Glomerular endothelial cell (primary cell): ENCODE measurements at regions not wholly inside any gene's neighbourhood (a gene's known extent, or its start where the extent isn't known, plus 50 kb on each side); places are given as distances from the start of the nearest gene placed in this dataset.
"Not testable (repeated sequence)": the region's sequence is repeated elsewhere in the genome, so short reads cannot be mapped to it uniquely, and the experiment has no call there.

Experiments
- DNase-seq: peaks from one replicate; pipeline ENCODE4 v3.0.0-alpha.2; 2011; ENCODE audit warnings: low read depth, low spot score; ENCODE audit errors: extremely low read depth

DNA sequence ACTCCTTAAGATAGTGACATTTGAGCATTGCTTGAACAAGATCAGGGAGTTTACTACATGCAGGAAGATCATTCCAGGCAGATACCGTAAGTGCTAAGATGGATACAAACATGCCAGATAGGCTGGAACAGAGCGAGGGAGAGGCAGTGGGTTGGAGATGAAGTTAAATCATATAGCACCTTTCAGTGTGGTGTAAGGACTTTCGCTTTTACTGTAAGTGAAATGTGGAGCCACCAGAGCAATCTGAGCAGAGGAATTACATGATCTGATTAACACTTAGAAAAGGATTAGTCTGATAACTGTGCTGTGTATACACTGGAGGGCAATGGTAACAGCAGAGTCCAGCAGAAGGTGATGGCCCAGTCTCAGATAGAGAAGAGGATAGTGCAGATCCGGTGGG, 163.0 kb upstream of the SSTR1 start:
- DNase-seq, result no peak

DNA sequence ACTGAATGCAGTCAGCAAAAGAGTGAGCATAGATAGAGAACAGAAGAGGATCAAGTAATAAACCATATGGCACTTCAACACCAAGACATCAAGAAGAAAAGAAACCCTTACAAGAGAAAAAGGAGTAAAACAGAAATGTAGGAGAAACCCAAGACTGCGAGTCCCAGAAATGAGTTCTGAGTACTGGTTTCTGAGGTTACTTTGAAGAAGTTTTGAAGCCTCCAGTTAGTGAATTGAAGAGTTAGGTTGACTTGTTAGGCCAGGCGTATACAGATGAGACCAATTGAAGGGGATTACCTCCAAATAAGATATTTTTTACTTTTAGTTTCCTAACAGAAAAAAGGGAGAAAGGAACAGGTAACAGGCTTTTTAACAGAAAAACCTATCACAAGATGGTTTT, 162.2 kb upstream of the SSTR1 start:
- no peak for DNase-seq

DNA sequence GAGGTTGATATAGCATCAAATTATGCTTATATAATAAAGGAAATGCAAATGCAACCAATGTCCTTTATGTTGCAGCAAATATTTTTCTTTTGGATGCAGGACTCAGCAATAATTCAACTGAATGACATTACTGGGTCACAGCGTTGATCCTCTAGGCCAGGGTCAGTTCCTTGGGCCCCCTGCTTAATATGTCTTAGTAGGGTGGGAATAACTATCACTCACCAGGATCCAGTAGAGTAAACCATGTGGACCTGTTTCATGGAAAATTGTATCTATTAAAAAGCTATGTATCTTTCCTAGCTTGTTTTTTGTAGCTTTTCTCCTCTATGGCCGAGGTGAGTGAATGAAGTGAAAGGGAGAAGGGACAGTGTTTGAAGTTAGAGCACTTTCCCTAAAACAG, 161.5 kb upstream of the SSTR1 start:
- DNase-seq, result no peak

DNA sequence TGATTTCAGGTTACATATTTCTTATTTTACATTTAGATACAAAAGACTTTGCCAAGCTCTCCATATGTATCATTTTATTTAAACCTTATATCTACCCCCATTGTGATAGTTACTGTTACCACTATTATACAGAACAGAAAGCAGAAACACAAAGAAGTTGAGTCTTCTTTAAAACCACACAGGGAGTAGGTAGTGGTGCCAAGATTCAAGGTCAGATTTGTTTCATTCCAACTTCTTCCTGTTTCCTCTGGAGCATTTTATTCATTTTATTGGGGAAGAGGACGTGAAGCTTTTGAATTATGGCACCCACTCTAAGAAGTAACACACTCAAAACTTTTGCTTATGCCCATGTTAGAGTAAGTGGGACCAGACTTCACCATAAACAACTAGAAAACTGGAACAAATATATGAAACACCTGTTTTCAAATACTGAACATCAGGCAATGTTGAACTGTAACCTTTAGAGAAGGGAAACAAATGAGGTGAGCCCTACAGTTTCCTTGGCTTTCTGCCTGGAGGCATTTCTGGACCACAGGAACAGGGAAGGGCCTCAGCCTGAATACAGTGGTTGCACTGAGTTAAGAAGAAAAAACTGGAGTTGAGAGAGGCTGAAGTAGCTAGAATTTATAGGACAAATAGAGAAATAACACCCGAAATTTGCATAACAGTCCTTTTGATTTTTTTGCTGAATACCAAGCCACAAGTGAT, 160.4 kb upstream of the SSTR1 start:
- no peak for DNase-seq

DNA sequence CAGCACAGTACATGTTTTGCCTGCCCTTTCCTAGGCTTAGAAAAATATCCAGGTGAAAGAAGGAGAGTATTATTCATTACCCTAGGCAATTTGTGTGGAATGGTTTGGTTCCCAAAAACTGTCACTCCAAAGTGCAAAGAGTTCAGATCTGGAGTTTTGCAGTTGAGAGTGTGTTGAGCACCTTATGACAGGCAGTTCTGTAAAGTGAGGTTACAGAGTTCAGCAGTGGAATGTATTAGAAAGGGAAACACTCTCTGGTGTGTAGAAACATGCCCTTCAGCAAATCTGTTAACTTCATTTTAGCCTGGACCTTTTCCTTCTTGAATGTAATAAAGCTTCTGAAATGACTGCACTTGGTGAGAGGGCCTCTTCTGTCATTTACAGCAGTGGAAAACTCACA, 154.0 kb upstream of the SSTR1 start:
- DNase-seq, result no peak

DNA sequence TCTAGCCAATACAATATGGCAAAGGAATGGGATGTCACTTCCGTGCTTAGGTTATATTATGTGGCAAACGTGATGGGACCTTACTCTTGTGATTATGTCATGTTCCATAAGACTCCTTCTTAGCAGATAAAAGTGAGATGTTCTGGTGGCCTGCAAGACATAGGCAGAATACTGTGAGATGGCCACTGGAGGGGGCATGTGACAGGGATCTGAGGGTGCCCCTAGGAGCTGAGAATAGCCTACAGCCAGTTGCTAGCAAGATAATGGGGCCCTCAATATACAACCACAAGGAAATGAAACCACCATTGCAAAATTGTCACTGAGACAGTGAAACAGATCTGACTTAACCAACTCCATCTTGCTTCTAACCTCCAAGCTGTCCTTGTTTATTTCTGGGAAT, 151.4 kb upstream of the SSTR1 start:
- no peak for DNase-seq

DNA sequence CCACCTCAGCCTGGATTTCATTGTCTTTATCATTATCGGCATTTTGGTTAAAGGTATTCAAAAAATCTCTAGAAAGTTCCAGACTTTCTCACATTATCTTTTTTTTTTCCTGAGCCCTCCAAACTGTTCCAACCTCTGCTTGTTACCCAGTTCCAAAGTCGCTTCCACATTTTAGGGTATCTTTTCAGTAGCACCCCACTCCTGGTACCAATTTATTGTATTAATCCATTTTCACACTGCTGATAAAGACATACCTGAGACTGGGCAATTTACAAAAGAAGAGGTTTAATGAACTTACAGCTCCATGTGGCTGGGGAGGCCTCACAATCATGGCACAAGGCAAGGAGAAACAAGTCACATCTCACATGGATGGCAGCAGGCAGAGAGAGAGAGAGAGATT, 145.5 kb upstream of the SSTR1 start:
- DNase-seq, result not testable (repeated sequence)

DNA sequence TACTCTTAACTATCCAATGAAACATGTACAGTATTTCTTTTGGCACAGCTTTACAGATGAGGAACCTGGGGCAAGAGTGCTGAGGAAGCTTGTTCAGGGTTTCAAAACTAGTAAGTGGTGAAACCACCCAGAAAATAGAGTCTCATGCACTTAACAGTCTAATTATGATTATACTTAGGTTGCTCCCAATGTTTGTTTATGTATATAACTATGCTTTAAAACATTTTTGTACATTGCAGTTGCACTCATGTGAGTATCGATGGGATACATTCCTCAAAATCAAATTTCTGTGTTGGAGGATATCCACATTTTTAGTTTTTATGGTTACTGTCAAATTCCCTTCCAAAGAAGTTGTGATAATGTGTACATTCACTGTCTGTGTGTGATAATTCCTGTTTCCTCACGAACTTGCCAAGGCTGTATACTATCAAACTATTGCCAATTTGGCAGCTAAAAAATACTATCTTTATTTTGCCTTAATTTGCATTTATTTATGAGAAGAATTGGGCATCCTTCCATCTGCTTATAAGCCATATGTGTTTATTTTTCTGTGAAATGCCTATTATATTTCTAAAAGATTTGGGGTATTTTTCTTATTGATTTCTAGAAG, 143.9 kb upstream of the SSTR1 start:
- DNase-seq, result no peak

DNA sequence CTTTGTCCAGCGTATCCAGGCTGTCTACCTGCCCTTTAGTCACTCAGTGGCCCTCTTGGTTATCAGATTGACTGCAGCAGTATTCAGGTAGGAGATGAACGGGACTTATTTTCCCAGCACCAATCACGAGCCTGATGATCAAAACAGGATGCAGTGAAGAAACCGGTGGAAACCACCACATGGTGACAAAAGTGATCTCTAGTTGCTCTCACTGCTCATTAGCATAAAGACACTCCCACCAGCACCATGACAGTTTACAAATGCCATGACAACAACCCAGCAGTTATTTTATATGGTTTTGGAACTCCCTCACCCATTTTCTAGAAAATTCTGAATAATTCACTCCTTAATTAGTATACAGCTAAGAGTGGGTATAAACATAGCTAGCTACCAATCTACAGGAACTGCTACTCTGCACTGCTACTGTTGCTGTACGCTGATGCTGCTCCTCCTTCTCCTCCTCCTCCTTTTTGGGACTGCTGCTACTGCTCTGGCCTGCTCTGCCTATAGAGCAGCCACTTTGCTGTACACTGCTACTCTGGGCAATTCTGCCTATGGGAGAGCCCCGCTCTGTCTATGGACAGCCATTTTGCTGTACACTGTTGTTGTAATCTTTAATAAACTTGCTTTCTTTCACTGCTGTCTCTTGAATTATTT, 142.5 kb upstream of the SSTR1 start:
- no peak for DNase-seq

DNA sequence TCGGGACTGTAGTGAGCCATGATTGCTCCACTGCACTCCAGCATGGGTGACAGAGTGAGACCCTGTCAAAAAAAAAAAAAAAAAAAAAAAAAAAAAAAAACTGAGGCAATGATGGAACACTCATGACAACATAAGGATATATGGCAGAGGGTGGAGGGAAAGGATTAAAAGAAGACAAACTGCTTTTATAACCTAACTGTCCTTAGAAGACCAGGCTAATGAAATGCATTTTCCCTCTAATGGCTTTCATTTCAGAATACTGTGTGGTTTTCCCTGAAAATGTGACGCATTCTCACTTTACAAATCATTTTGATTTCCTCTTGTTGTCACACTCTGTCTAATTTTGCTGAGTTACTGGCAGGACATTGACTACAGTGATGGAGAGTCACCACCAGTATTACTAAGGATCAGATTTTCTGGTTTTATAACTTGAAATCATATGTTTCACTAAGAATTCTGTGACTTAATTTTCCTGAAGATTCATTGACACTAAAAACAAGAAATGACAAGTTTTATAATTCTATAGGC, 137.6 kb upstream of the SSTR1 start:
- DNase-seq, result no peak

DNA sequence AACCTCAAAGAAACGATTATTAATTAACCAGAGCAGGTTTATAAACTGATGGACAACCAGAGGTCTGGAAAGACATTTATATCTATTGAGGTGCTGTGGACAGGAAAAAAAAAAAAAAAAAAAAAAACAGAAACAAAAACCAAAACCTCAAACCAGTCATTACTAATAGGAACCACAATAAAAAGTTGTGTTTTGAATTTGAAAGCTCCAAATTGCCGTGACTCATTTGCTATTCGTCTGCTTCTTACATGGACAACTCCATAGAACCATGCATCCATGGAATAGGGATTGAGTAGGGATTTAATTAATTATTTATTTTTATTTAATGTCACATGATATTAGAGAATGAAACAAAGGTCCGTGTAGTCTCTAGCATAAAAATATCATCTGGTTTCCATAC, 134.1 kb upstream of the SSTR1 start:
- no peak for DNase-seq

DNA sequence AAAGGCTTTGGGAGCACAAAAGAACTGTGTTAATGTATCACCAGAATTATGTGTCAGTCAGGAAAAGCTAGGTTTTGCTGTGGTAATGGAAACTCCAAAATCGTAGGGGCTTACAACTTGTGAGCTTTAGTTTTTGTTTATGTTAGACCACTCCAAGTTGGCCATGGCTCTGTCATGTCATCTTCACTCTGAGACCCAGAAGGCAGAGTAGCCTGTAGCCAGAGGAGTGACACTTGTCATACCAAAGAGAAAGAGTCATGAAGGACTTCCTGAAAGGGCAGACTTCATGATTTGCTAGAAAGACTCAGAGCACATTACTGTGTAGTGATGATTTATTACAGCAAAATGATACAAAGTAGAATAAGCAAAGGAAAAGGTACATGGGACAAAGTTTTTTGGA, 133.6 kb upstream of the SSTR1 start:
- DNase-seq, result no peak

DNA sequence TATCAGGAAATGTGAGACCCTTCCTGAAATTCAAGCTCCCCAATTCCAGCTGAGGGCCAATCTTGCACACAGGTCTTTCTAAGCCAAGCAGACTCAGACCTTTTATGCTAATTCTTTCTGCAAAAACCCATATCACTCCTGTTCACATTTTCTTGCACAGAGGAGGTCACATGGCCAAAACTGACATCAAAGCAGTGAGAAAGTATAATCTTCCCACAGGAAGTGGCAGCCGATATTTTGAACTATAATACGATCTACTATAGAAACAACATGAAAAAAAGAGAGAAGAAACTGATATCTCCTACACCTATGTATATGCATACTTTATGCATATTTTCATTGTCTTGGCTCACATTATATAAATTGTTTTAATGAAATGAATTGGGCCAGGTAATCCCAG, 132.9 kb upstream of the SSTR1 start:
- DNase-seq, result no peak

DNA sequence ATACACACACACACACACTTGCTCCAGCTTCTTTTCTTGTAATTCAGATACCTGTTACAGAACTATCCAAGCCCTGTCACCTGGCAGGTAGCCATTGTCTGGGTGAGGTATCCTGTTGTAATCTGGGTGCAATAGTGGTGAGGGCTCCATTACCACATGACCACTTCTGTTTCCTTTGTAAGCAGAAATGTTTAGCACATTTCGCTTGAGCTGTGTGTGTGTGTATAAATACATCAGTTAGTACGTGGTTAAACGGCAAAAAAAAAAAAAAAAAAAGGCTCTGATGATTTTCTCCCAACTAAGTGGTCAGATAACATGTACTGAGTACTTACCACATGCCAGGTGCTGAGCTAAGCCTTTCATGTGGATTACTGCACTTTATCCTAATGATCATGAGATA, 129.3 kb upstream of the SSTR1 start:
- DNase-seq, result no peak

DNA sequence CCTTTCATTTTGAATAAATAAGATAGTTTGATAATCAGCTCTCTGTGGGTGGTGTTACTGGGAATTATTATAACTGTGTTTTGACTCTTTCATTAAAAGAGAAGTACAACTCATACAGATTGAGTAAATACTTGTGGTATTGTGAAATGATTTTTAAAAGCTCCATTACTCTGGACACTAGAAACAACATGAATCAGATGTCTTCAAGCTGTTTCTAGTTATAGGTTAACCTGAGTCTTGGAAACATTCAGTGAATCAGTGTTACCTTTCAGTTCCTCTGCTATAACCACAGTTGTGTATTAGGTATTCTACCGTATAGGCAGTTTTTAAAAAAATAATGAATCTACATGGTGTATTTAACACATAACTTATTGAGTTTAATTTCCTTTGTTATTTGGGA, 128.4 kb upstream of the SSTR1 start:
- no peak for DNase-seq

DNA sequence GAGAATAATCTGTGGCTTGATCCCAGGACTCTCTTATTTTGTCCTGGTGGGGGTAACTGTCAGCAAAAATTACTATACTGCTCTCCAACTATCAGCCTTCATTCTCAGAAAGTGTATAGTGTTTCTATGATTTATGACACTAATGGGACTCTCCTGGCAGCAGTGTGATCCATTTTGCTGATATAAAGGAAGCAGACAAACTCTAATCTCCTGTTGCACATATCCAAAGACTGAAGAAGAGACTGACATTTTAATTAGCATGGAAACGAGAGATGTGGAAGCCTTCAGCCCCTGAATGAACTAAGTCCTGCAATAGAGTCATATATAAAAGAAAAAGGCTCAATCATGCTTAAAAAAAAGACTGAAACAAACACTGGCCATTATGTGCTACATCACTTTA, 127.8 kb upstream of the SSTR1 start:
- no peak for DNase-seq

DNA sequence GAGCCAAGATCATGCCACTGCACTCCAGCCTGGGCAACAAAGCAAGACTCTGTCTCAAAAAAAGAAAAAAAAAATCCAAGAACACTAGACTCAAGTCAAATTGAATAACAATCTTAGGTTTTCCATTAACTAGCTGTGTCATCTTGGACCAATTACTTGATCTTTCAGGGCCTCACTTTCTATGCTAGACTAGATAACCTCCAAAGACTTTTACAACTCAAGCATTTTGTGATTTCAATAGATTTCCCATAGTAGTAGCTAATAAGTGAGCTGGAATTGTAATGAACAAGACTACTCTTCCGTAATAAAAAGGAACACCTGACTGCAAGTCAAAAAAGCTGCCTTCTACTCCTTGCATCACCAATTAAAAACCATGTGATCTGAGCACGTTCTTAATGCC, 127.0 kb upstream of the SSTR1 start:
- no peak for DNase-seq

DNA sequence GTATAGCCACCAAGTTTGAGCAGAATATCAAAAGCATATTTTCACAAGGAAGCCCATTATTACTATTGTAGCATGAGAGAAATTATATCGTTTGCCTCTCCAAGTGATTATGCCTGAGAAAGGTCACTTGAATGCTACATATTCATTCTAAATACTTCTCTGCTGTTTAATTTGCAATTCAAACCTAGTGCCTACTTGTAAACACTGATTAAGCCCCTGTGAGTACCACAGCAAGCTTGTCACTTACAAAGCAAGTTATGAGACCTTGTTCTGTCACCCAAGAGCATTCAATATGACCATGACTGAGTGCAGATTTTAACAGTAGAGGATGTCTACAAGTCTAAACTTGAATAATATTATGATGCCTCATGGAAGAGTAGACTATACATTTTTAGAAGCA, 124.7 kb upstream of the SSTR1 start:
- DNase-seq, result no peak

DNA sequence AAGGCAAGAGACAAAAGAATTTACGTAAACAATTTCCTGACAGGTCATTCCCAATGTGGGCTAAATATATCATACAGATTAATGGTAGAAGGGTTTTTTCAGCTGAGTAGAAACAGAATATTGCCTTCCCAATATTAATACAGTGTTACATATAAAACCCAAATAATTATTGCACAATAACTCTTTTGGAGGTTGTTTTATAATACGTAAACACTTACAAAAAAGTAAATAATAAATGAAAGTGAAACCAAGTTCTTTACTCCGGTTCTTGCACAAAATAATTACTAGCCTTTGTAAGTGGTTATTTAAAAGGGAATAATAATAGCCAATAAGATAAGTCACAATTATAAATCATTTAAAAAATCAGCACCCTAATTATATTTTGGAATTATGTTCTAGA, 118.6 kb upstream of the SSTR1 start:
- no peak for DNase-seq

DNA sequence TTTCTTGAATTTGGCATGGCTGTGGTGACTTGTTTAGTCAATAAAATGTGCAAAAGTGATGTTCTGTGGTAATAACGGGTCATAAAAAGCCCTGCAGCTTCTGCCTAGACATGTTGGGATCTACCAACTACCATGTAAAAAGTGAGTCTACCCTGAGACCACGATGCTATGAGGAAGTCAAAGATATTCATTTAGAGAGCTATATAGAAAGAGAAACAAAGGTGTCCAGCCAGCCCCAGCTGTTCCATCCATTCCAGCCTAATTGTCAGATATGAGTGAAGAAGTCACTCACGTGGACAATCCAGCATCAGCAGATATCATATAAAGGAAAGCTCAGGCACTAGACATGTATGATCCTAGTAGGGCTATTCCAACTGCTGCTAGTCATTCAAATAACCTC, 117.2 kb upstream of the SSTR1 start:
- no peak for DNase-seq

DNA sequence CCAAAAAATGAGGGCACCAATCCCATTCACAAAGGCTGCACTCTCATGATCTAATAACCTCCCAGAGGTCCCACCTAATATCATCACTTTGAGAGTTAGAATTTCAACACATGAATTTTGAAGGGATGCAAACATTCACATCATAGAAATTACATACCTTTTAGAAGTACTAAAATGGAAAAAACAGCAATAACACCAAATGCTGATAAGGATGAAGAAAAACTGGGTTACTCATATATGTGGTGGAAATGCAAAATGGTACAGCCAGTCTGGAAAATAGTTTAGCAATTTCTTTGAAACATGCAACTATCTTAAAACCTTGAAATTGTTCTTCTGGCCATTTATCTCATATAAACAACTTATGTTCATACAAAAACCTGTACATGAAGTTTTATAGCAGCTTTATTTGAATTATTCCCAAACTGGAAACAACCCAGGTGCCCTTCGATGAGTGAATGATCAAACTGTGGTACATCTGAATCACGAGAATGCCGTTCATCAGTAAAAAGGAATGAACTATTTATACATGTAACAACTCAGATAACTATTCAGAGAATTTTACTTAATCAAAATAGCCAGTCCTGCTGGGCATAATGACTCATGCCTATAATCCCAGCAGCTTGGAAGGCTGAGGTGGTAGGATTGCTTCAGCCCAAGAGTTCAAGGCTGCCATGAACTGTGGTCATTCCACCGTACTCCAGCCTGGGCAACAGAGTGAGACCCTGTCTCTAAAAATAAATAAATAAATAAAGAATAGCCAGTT, 109.4 kb upstream of the SSTR1 start:
- no peak for DNase-seq

DNA sequence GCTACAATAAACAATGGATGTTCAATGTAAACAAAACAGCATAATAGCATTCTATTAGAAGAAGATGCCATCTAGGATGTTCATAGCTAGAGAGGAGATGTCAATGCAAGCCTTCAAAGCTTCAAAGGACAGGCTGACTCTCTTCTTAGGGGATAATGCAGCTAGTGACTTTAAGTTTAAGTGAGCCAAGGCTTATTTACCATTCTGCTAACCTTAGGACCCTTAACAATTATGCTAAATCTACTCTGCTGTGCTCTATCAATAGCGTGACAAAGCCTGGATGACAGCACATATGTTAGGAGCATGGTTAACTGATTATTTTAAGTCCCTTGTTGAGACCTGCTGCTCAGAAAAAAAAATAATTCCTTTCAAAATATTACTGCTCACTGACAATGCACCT, 106.0 kb upstream of the SSTR1 start:
- DNase-seq, result no peak
